H9 (cell line): ENCODE measurements at regions not wholly inside any gene's neighbourhood (a gene's known extent, or its start where the extent isn't known, plus 50 kb on each side); places are given as distances from the start of the nearest gene placed in this dataset.

Experiments
- DNase-seq: peaks from one replicate; pipeline ENCODE4 v3.0.0-alpha.2; 2017
- H2AFZ ChIP-seq: one replicate; pipeline ENCODE4 v1.6.1; 2013; ENCODE audit warnings: mild to moderate bottlenecking, low read length, control low read depth, moderate library complexity
- H2AK5ac ChIP-seq: 2 replicates; pipeline ENCODE4 v1.6.1; 2013; ENCODE audit warnings: low read length, control low read depth, mixed read lengths; ENCODE audit not compliant: insufficient read length
- H2BK120ac ChIP-seq: one replicate; pipeline ENCODE4 v1.6.1; 2013; ENCODE audit warnings: low read depth, mild to moderate bottlenecking, low read length, control low read depth, inconsistent platforms; ENCODE audit not compliant: poor library complexity, severe bottlenecking
- H2BK12ac ChIP-seq: 2 replicates; pipeline ENCODE4 v1.6.1; 2013; ENCODE audit warnings: low read length, control low read depth, mixed read lengths, low read depth; ENCODE audit not compliant: insufficient read length
- H2BK15ac ChIP-seq: 2 replicates; pipeline ENCODE4 v1.6.1; 2013; ENCODE audit warnings: low read depth, low read length, control low read depth
- H2BK20ac ChIP-seq: one replicate; pipeline ENCODE4 v1.6.1; 2013; ENCODE audit warnings: low read depth, mild to moderate bottlenecking, low read length, control low read depth, inconsistent platforms; ENCODE audit not compliant: poor library complexity, severe bottlenecking
- H2BK5ac ChIP-seq: 2 replicates; pipeline ENCODE4 v1.6.1; 2013; ENCODE audit warnings: low read length, control low read depth, mixed read lengths; ENCODE audit not compliant: insufficient read length
- H3K14ac ChIP-seq: 2 replicates; pipeline ENCODE4 v1.6.1; 2013; ENCODE audit warnings: low read length, control low read depth; ENCODE audit not compliant: insufficient read depth
- H3K18ac ChIP-seq: 2 replicates; pipeline ENCODE4 v1.6.1; 2013; ENCODE audit warnings: low read depth, mild to moderate bottlenecking, mixed read lengths, low read length, control low read depth; ENCODE audit not compliant: insufficient read length
- H3K23ac ChIP-seq: 2 replicates; pipeline ENCODE4 v1.6.1; 2013; ENCODE audit warnings: low read length, control low read depth, mixed read lengths, low read depth; ENCODE audit not compliant: insufficient read length
- H3K23me2 ChIP-seq: 2 replicates; pipeline ENCODE4 v1.6.1; 2013; ENCODE audit warnings: low read depth, mild to moderate bottlenecking, mixed read lengths, low read length, control low read depth; ENCODE audit not compliant: insufficient read length, poor library complexity, severe bottlenecking
- H3K27ac ChIP-seq: 2 replicates; pipeline ENCODE4 v1.5.1; 2013; ENCODE audit warnings: low read length, control low read depth, mixed read lengths, low read depth; ENCODE audit not compliant: insufficient read length
- H3K27me3 ChIP-seq: 2 replicates; pipeline ENCODE4 v1.6.1; 2013; ENCODE audit warnings: low read length, control low read depth, inconsistent platforms; ENCODE audit not compliant: insufficient read depth
- H3K4ac ChIP-seq: 2 replicates; pipeline ENCODE4 v1.6.1; 2013; ENCODE audit warnings: low read depth, mild to moderate bottlenecking, control low read depth, inconsistent platforms, low read length, moderate library complexity
- H3K4me1 ChIP-seq: 2 replicates; pipeline ENCODE4 v1.6.1; 2013; ENCODE audit warnings: low read length, control low read depth, inconsistent platforms; ENCODE audit not compliant: insufficient read depth
- H3K4me2 ChIP-seq: 2 replicates; pipeline ENCODE4 v1.6.1; 2013; ENCODE audit warnings: low read length, control low read depth, mixed read lengths; ENCODE audit not compliant: insufficient read length, insufficient read depth
- H3K56ac ChIP-seq: 2 replicates; pipeline ENCODE4 v1.6.1; 2013; ENCODE audit warnings: low read depth, mild to moderate bottlenecking, mixed read lengths, low read length, control low read depth; ENCODE audit not compliant: insufficient read length
- H3K79me1 ChIP-seq: 2 replicates; pipeline ENCODE4 v1.6.1; 2013; ENCODE audit warnings: low read depth, mild to moderate bottlenecking, moderate library complexity, low read length, control low read depth, inconsistent platforms; ENCODE audit not compliant: insufficient read depth, poor library complexity, severe bottlenecking
- H3K79me2 ChIP-seq: 2 replicates; pipeline ENCODE4 v1.6.1; 2013; ENCODE audit warnings: low read length, control low read depth, inconsistent platforms; ENCODE audit not compliant: insufficient read depth
- H3K9ac ChIP-seq: 2 replicates; pipeline ENCODE4 v1.6.1; 2013; ENCODE audit warnings: low read length, control low read depth, mixed read lengths; ENCODE audit not compliant: insufficient read length; ENCODE audit errors: extremely low read depth
- H3K9me3 ChIP-seq: one replicate; pipeline ENCODE4 v1.6.1; 2013; ENCODE audit warnings: low read depth, low read length, inconsistent platforms; ENCODE audit not compliant: control insufficient read depth
- H3T11ph ChIP-seq: one replicate; pipeline ENCODE4 v1.6.1; 2013; ENCODE audit warnings: mild to moderate bottlenecking, low read length, control low read depth, inconsistent platforms
- H4K20me1 ChIP-seq: one replicate; pipeline ENCODE4 v1.6.1; 2013; ENCODE audit not compliant: control insufficient read depth, insufficient read length, insufficient read depth
- H4K5ac ChIP-seq: 2 replicates; pipeline ENCODE4 v1.6.1; 2013; ENCODE audit warnings: low read depth, mild to moderate bottlenecking, mixed read lengths, low read length, control low read depth; ENCODE audit not compliant: insufficient read length
- H4K8ac ChIP-seq: replicated peaks from 2 replicates; pipeline ENCODE4 v1.6.1; 2013; ENCODE audit warnings: low read length, control low read depth, mixed read lengths, low read depth; ENCODE audit not compliant: insufficient read length
- H4K91ac ChIP-seq: 2 replicates; pipeline ENCODE4 v1.6.1; 2013; ENCODE audit warnings: low read depth, mild to moderate bottlenecking, moderate library complexity, mixed read lengths, low read length, control low read depth; ENCODE audit not compliant: insufficient read length
- H3K27ac Mint-ChIP-seq, 3 experiments: 2 replicates in 2 of 3; 3 replicates in 1 of 3; pipeline ENCODE4 v1.8.0; 2020 to 2021; ENCODE audit warnings: mixed read lengths in 3 of 3, mild to moderate bottlenecking in 1 of 3, moderate library complexity in 1 of 3
- H3K27me3 Mint-ChIP-seq: 2 replicates; pipeline ENCODE4 v1.8.0; 2021; ENCODE audit warnings: low read depth, mild to moderate bottlenecking, moderate library complexity, mixed read lengths
- H3K36me3 Mint-ChIP-seq, 3 experiments: 2 replicates in 2 of 3; 3 replicates in 1 of 3; pipeline ENCODE4 v1.8.0; 2020 to 2021; ENCODE audit warnings: low read depth in 3 of 3, mixed read lengths in 3 of 3; ENCODE audit not compliant: insufficient read depth in 1 of 3
- H3K4me1 Mint-ChIP-seq, 2 experiments: 2 replicates each; pipeline ENCODE4 v1.8.0; 2020; ENCODE audit warnings: mixed read lengths in 2 of 2
- H3K4me3 Mint-ChIP-seq, 2 experiments: 2 replicates in 1 of 2; 3 replicates in 1 of 2; pipeline ENCODE4 v1.8.0; 2020 to 2021; ENCODE audit warnings: mild to moderate bottlenecking in 2 of 2, mixed read lengths in 2 of 2, moderate library complexity in 1 of 2
- H3K9me3 Mint-ChIP-seq, 2 experiments: 2 replicates in 1 of 2; 3 replicates in 1 of 2; pipeline ENCODE4 v1.8.0; 2020; ENCODE audit warnings: mild to moderate bottlenecking in 2 of 2, mixed read lengths in 2 of 2, moderate library complexity in 1 of 2
- CTCF ChIP-seq: fragments of 200-600 bp; sonication (generic); conservative IDR thresholded peaks from 3 replicates; pipeline ENCODE4 v1.8.0; 2021; ENCODE audit warnings: antibody characterized with exemption, mild to moderate bottlenecking
- WGBS: extraction: QIAGEN DNeasy Blood & Tissue Kit; methylation state at CpG from one replicate; pipeline ENCODE4 v1.1.7; 2013; ENCODE audit warnings: missing lambda C conversion rate, low lambda C conversion rate, mixed read lengths; ENCODE audit not compliant: insufficient read length; ENCODE audit errors: extremely low coverage; 5-methylcytosine and 5-hydroxymethylcytosine counted together

GRCh38 chr3:16668776-16669545 is 63.7 kb upstream of the DAZL start:
- no peak overlapping the region for H3K4me3 Mint-ChIP-seq
- no peak overlapping the region for H2BK5ac ChIP-seq
- peaks cover 14 to 53% (median 42%) of the 10 kb centered on the region in 3 experiments for H3K36me3 Mint-ChIP-seq
- DNase-seq, result no peak
- no peak overlapping the region for H3T11ph ChIP-seq
- H2AK5ac ChIP-seq, result no peak overlapping the region
- no peak overlapping the region for H2BK120ac ChIP-seq
- no peaks in the 10 kb centered on the region for H3K27me3 Mint-ChIP-seq
- H3K4me1 Mint-ChIP-seq, result peaks cover 61 to 76% of the 10 kb centered on the region in 2 experiments
- no peak overlapping the region for H4K8ac ChIP-seq
- no peak overlapping the region for H2BK15ac ChIP-seq
- H2BK12ac ChIP-seq, result no peak overlapping the region
- H3K9me3 Mint-ChIP-seq, result peaks cover 14 to 21% of the 10 kb centered on the region in 2 experiments
- no peaks in the 10 kb centered on the region for H4K20me1 ChIP-seq
- no peak overlapping the region for H4K91ac ChIP-seq
- H3K18ac ChIP-seq, result no peak overlapping the region
- peaks cover 22% of the 10 kb centered on the region for H3K4me1 ChIP-seq
- H3K4ac ChIP-seq, result no peak overlapping the region
- no peaks in the 10 kb centered on the region for H3K23me2 ChIP-seq
- no peak overlapping the region for H2AFZ ChIP-seq
- H3K79me1 ChIP-seq, result no peaks in the 10 kb centered on the region
- H3K79me2 ChIP-seq, result no peaks in the 10 kb centered on the region
- H3K14ac ChIP-seq, result no peak overlapping the region
- H3K56ac ChIP-seq, result no peak overlapping the region
- H4K5ac ChIP-seq, result no peak overlapping the region
- no peaks in the 10 kb centered on the region for H3K27me3 ChIP-seq
- no peak overlapping the region for H3K27ac ChIP-seq
- H3K9ac ChIP-seq, result no peak overlapping the region
- H3K4me2 ChIP-seq, result no peak overlapping the region
- H3K9me3 ChIP-seq, result no peaks in the 10 kb centered on the region
- H2BK20ac ChIP-seq, result no peak overlapping the region
- no peak overlapping the region for H3K23ac ChIP-seq
- no peak for TF ChIP-seq CTCF
- peak overlapping the region in 2 of 3 experiments; percentile 91 to 99; a peak in 5 of 7 replicates for H3K27ac Mint-ChIP-seq
- WGBS, result no CpG with 5 or more reads among the region's 5 CpGs
